HEK293 (cell line): ENCODE measurements at regions not wholly inside any gene's neighbourhood (a gene's known extent, or its start where the extent isn't known, plus 50 kb on each side); places are given as distances from the start of the nearest gene placed in this dataset.

Source experiments
- CTCF ChIP-seq: fragments of 450-650 bp; formaldehyde crosslinking; IDR thresholded peaks from 2 replicates; pipeline ENCODE4 v1.5.1; 2016; ENCODE audit warnings: missing biosample characterization, missing genetic modification characterization
- GLIS2 ChIP-seq: fragments of 450-650 bp; formaldehyde crosslinking; IDR thresholded peaks from 2 replicates; pipeline ENCODE4 v1.5.1; 2016; ENCODE audit warnings: missing biosample characterization, missing genetic modification characterization
- ZNF416 ChIP-seq: fragments of 450-650 bp; formaldehyde crosslinking; IDR thresholded peaks from 2 replicates; pipeline ENCODE4 v1.5.1; 2016; ENCODE audit warnings: missing biosample characterization, missing genetic modification characterization
- ZNF558 ChIP-seq: fragments of 450-650 bp; formaldehyde crosslinking; IDR thresholded peaks from 2 replicates; pipeline ENCODE4 v1.5.1; 2016; ENCODE audit warnings: missing biosample characterization, missing genetic modification characterization
- ZNF654 ChIP-seq: fragments of 450-650 bp; formaldehyde crosslinking; IDR thresholded peaks from 2 replicates; pipeline ENCODE4 v1.5.1; 2016; ENCODE audit warnings: low read depth, missing biosample characterization, missing genetic modification characterization
- ZNF660 ChIP-seq: fragments of 450-650 bp; IDR thresholded peaks from 2 replicates; pipeline ENCODE4 v1.5.1; 2018; ENCODE audit warnings: missing biosample characterization, mild to moderate bottlenecking, missing genetic modification characterization
- TF ChIP-seq, protein P1 (sequence below): fragments of 450-650 bp; formaldehyde crosslinking; IDR thresholded peaks from 2 replicates; pipeline ENCODE4 v1.5.1; 2016; ENCODE audit warnings: missing biosample characterization, missing genetic modification characterization

- no peak for TF ChIP-seq CTCF (tag by site-specific recombination)
- TF ChIP-seq GLIS2 (tag by site-specific recombination): no peak
- no peak for TF ChIP-seq ZNF654 (tag by site-specific recombination)
- TF ChIP-seq ZNF660 (tag by site-specific recombination): no peak
- no peak for TF ChIP-seq ZNF416 (tag by site-specific recombination)
- TF ChIP-seq, protein P1, sequence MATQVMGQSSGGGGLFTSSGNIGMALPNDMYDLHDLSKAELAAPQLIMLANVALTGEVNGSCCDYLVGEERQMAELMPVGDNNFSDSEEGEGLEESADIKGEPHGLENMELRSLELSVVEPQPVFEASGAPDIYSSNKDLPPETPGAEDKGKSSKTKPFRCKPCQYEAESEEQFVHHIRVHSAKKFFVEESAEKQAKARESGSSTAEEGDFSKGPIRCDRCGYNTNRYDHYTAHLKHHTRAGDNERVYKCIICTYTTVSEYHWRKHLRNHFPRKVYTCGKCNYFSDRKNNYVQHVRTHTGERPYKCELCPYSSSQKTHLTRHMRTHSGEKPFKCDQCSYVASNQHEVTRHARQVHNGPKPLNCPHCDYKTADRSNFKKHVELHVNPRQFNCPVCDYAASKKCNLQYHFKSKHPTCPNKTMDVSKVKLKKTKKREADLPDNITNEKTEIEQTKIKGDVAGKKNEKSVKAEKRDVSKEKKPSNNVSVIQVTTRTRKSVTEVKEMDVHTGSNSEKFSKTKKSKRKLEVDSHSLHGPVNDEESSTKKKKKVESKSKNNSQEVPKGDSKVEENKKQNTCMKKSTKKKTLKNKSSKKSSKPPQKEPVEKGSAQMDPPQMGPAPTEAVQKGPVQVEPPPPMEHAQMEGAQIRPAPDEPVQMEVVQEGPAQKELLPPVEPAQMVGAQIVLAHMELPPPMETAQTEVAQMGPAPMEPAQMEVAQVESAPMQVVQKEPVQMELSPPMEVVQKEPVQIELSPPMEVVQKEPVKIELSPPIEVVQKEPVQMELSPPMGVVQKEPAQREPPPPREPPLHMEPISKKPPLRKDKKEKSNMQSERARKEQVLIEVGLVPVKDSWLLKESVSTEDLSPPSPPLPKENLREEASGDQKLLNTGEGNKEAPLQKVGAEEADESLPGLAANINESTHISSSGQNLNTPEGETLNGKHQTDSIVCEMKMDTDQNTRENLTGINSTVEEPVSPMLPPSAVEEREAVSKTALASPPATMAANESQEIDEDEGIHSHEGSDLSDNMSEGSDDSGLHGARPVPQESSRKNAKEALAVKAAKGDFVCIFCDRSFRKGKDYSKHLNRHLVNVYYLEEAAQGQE (tag by site-specific recombination): no peak
- no peak for TF ChIP-seq ZNF558 (tag by site-specific recombination)
Measured at GRCh38 chr3:110598847-110599490, 472.6 kb upstream of the NECTIN3 start.
